ENCODE measurements at regions not wholly inside any gene's neighbourhood (a gene's known extent, or its start where the extent isn't known, plus 50 kb on each side); places are given as distances from the start of the nearest gene placed in this dataset.

- Histone ChIP-seq H3K4me3 (ENCODE audit: insufficient read depth, low read depth, low read length) (no peak overlapping the region), H2AK5ac (ENCODE audit: low read depth, low read length) (no peak overlapping the region), H3K18ac (ENCODE audit: low read depth, low read length) (no peak overlapping the region; the same call in 1 of the 2 replicates), H3K27me3 (ENCODE audit: control insufficient read depth, insufficient read depth, low read length) (no peaks in the 10 kb centered on the region), H2BK120ac (ENCODE audit: low read depth, low read length) (no peak overlapping the region), H4K8ac (ENCODE audit: low read depth in 2 of 2, low read length in 2 of 2) (no peak overlapping the region), H3K23ac (ENCODE audit: low read depth, low read length) (no peak overlapping the region), H3K9me1 (ENCODE audit: insufficient read depth, low read length) (no peaks in the 10 kb centered on the region; the same call in 1 of the 2 replicates), H3K79me1 (ENCODE audit: low read depth in 1 of 2, low read length in 2 of 2) (no peaks in the 10 kb centered on the region), H3K4ac (ENCODE audit: low read depth, low read length) (no peak overlapping the region), H2AK9ac (replicated peaks; ENCODE audit: low read depth, low read length, poor library complexity) (no peak overlapping the region), H2BK20ac (ENCODE audit: low read depth, low read length) (peak overlapping the region; percentile 3; the same call in 1 of the 2 replicates), H2BK5ac (ENCODE audit: low read depth, low read length, poor library complexity, severe bottlenecking) (peak overlapping the region; percentile 71), H4K5ac (ENCODE audit: low read depth, low read length) (no peak overlapping the region), H3K9me3 (ENCODE audit: control insufficient read depth, insufficient read depth, low read length) (peaks cover 2% of the 10 kb centered on the region; the same call in 1 of the 2 replicates), H3K14ac (replicated peaks; ENCODE audit: low read depth, low read length) (no peak overlapping the region), H2AFZ (replicated peaks; ENCODE audit: low read length, poor library complexity) (no peak overlapping the region), H3K27ac (ENCODE audit: insufficient read depth, low read length) (no peak overlapping the region), H3K36me3 (ENCODE audit: control insufficient read depth, insufficient read depth, low read length) (no peaks in the 10 kb centered on the region), H4K20me1 (ENCODE audit: insufficient read depth, low read length) (no peaks in the 10 kb centered on the region), H3K4me2 (ENCODE audit: low read depth, low read length) (no peak overlapping the region), H3K9ac (ENCODE audit: low read depth, low read length) (no peak overlapping the region), H3K4me1 (ENCODE audit: control insufficient read depth, insufficient read depth, low read length) (no peaks in the 10 kb centered on the region), H3K56ac (ENCODE audit: extremely low read depth, insufficient read depth, low read length) (no peak overlapping the region), H4K91ac (ENCODE audit: insufficient read depth, low read depth, low read length) (no peak overlapping the region), H2BK15ac (ENCODE audit: low read depth, low read length) (no peak overlapping the region)
- dilution Hi-C loops (cut with HindIII; ENCODE audit: low sequenced_read_pairs, unreplicated experiment), result no loop called here
- TF ChIP-seq POLR2A (IDR thresholded peaks at IDR 0.05; ENCODE audit: low read depth, low read length), result no peak
- no peak for TF ChIP-seq USF2 (IDR thresholded peaks at IDR 0.05; ENCODE audit: low read depth, low read length)
- TF ChIP-seq SMC3 (IDR thresholded peaks at IDR 0.05; ENCODE audit: low read depth, low read length), result no peak
- no peak for TF ChIP-seq NFE2L2 (IDR thresholded peaks at IDR 0.05; ENCODE audit: low read depth, low read length)
- TF ChIP-seq CTCF (conservative IDR thresholded peaks at IDR 0.05; ENCODE audit: low read depth, low read length), result no peak
- TF ChIP-seq MXI1 (IDR thresholded peaks at IDR 0.05; ENCODE audit: borderline replicate concordance, low read depth, low read length), result no peak
- TF ChIP-seq RAD21 (IDR thresholded peaks at IDR 0.05; ENCODE audit: low read length), result no peak
- no peak for TF ChIP-seq CEBPB (IDR thresholded peaks at IDR 0.05; ENCODE audit: low read depth, low read length)
- no peak for TF ChIP-seq ELK1 (IDR thresholded peaks at IDR 0.05; ENCODE audit: borderline replicate concordance, low read depth, low read length)
- TF ChIP-seq FOS (IDR thresholded peaks at IDR 0.05; ENCODE audit: low read depth, low read length), result no peak
- no peak for TF ChIP-seq MAFK (IDR thresholded peaks at IDR 0.05; ENCODE audit: low read depth, low read length)
- TF ChIP-seq RCOR1 (IDR thresholded peaks at IDR 0.05; ENCODE audit: insufficient replicate concordance, low read length), result no peak
- TF ChIP-seq BHLHE40 (IDR thresholded peaks at IDR 0.05; ENCODE audit: low read depth, low read length), result no peak
- no peak for TF ChIP-seq MAZ (IDR thresholded peaks at IDR 0.05; ENCODE audit: borderline replicate concordance, low read depth, low read length)
- no peak for TF ChIP-seq CHD1 (IDR thresholded peaks at IDR 0.05; ENCODE audit: low read depth, low read length)
- no peak for TF ChIP-seq RFX5 (IDR thresholded peaks at IDR 0.05; ENCODE audit: low read depth, low read length)
- in situ Hi-C loops (cut with MboI; ENCODE audit: low sequenced_read_pairs), result no loop called here
- CTCF ChIA-PET, result interaction anchor here (0.5 kb wide), 1 partner anchor 48 kb away, joined by 4 read pairs; no protein-coding TSS in a partner anchor
- BruUV-seq (replicated peaks), result no TSS peak
- DNase-seq, result peak; percentile 47
- ATAC-seq (ENCODE audit: low read depth), result peak; percentile 79
- POLR2A ChIA-PET (ENCODE audit: unreplicated experiment), result no interaction called here
- no CpG with 5 or more reads among the region's 2 CpGs for WGBS, 2 experiments (ENCODE audit: extremely low coverage in 2 of 2, insufficient read length in 1 of 2)
- intact Hi-C loops (cut with micrococcal nuclease), result no loop called here
Observed at GRCh38 chr14:29311983-29312382, 545.4 kb downstream of the FOXG1 start.

Data from IMR-90 (cell line).